Neuronal stem cell (in vitro differentiated cells): ENCODE measurements at regions not wholly inside any gene's neighbourhood (a gene's known extent, or its start where the extent isn't known, plus 50 kb on each side); places are given as distances from the start of the nearest gene placed in this dataset.

ENCODE experiments used
- DNase-seq: peaks from one replicate; pipeline ENCODE4 v3.0.0-alpha.2; 2013; ENCODE audit warnings: low spot score
- H2AFZ ChIP-seq: one replicate; pipeline ENCODE4 v1.6.1; 2013; ENCODE audit warnings: mild to moderate bottlenecking, low read length, inconsistent platforms
- H2AK5ac ChIP-seq: 2 replicates; pipeline ENCODE4 v1.6.1; 2013; ENCODE audit warnings: low read depth, mild to moderate bottlenecking, inconsistent platforms, low read length, moderate library complexity, mixed read lengths
- H2BK120ac ChIP-seq: 2 replicates; pipeline ENCODE4 v1.6.1; 2013; ENCODE audit warnings: low read depth, mild to moderate bottlenecking, inconsistent platforms, low read length, moderate library complexity, mixed read lengths
- H2BK12ac ChIP-seq: one replicate; pipeline ENCODE4 v1.6.1; 2013; ENCODE audit warnings: low read length, inconsistent platforms
- H2BK15ac ChIP-seq: 2 replicates; pipeline ENCODE4 v1.6.1; 2013; ENCODE audit warnings: mild to moderate bottlenecking, low read length, inconsistent platforms, mixed read lengths
- H2BK5ac ChIP-seq: one replicate; pipeline ENCODE4 v1.6.1; 2013; ENCODE audit warnings: inconsistent platforms, mild to moderate bottlenecking, low read length, moderate library complexity
- H3K14ac ChIP-seq: one replicate; pipeline ENCODE4 v1.6.1; 2013; ENCODE audit warnings: low read length, inconsistent platforms
- H3K18ac ChIP-seq: 2 replicates; pipeline ENCODE4 v1.6.1; 2013; ENCODE audit warnings: low read length, inconsistent platforms
- H3K23ac ChIP-seq: 2 replicates; pipeline ENCODE4 v1.6.1; 2013; ENCODE audit warnings: low read depth, mild to moderate bottlenecking, mixed read lengths, low read length, inconsistent platforms; ENCODE audit not compliant: poor library complexity
- H3K27ac ChIP-seq: replicated peaks from 3 replicates; pipeline ENCODE4 v1.5.1; 2013; ENCODE audit warnings: low read length, inconsistent platforms
- H3K27me3 ChIP-seq, 3 experiments: 2 replicates each; pipeline ENCODE4 v1.6.1; 2013; ENCODE audit warnings: low read length in 3 of 3, mild to moderate bottlenecking in 2 of 3, inconsistent platforms in 1 of 3, low read depth in 1 of 3, mixed read lengths in 1 of 3, moderate library complexity in 1 of 3; ENCODE audit not compliant: control insufficient read depth in 3 of 3, insufficient read depth in 3 of 3
- H3K36me3 ChIP-seq, 2 donors: replicated peaks in 1 of 2; 2 replicates each; pipeline ENCODE4 v1.6.1; 2013; ENCODE audit warnings: low read length in 2 of 2; ENCODE audit not compliant: control insufficient read depth in 2 of 2, insufficient read depth in 2 of 2
- H3K4ac ChIP-seq: 2 replicates; pipeline ENCODE4 v1.6.1; 2013; ENCODE audit warnings: inconsistent platforms, mild to moderate bottlenecking, low read length, moderate library complexity
- H3K4me1 ChIP-seq, 2 donors: 1 replicate in 1 of 2; 2 replicates in 1 of 2; pipeline ENCODE4 v1.6.1; 2013; ENCODE audit warnings: low read length in 2 of 2, low read depth in 1 of 2; ENCODE audit not compliant: control insufficient read depth in 2 of 2, insufficient read depth in 1 of 2
- H3K4me2 ChIP-seq: one replicate; pipeline ENCODE4 v1.6.1; 2013; ENCODE audit warnings: mild to moderate bottlenecking, low read length, inconsistent platforms; ENCODE audit not compliant: insufficient read depth, poor library complexity, severe bottlenecking
- H3K4me3 ChIP-seq, 2 donors: 2 replicates each; pipeline ENCODE4 v1.5.1; 2013; ENCODE audit warnings: low read length in 2 of 2, mild to moderate bottlenecking in 2 of 2, inconsistent platforms in 1 of 2, moderate library complexity in 1 of 2
- H3K79me1 ChIP-seq: one replicate; pipeline ENCODE4 v1.6.1; 2013; ENCODE audit warnings: low read depth, mild to moderate bottlenecking, inconsistent platforms, low read length, moderate library complexity
- H3K9ac ChIP-seq: one replicate; pipeline ENCODE4 v1.6.1; 2013; ENCODE audit warnings: mild to moderate bottlenecking, low read depth, low read length, inconsistent platforms; ENCODE audit not compliant: poor library complexity
- H3K9me3 ChIP-seq, 2 donors: replicated peaks in 1 of 2; 2 replicates each; pipeline versions ENCODE3 to v1.6.1; 2013; ENCODE audit warnings: low read length in 2 of 2, mild to moderate bottlenecking in 2 of 2, inconsistent platforms in 1 of 2, low read depth in 1 of 2, mixed read lengths in 1 of 2, moderate library complexity in 1 of 2; ENCODE audit not compliant: control insufficient read depth in 2 of 2, insufficient read depth in 1 of 2
- H4K8ac ChIP-seq: one replicate; pipeline ENCODE4 v1.6.1; 2013; ENCODE audit warnings: low read depth, mild to moderate bottlenecking, inconsistent platforms, low read length, moderate library complexity
- H4K91ac ChIP-seq: one replicate; pipeline ENCODE4 v1.6.1; 2013; ENCODE audit warnings: low read length, low read depth, mild to moderate bottlenecking, inconsistent platforms; ENCODE audit not compliant: poor library complexity
- WGBS, 2 donors: extraction: QIAGEN DNeasy Blood & Tissue Kit; methylation state at CpG; one replicate each; pipeline ENCODE4 v1.1.7; 2013; ENCODE audit warnings: missing lambda C conversion rate in 2 of 2, mixed read lengths in 1 of 2; ENCODE audit not compliant: insufficient read length in 2 of 2, insufficient replicate concordance in 1 of 2; ENCODE audit errors: extremely low coverage in 2 of 2; 5-methylcytosine and 5-hydroxymethylcytosine counted together

- Histone ChIP-seq H2BK120ac (no peak overlapping the region), H3K9ac (no peak overlapping the region), H2BK15ac (no peak overlapping the region), H2AFZ (no peak overlapping the region), H2BK12ac (no peak overlapping the region), H4K8ac (no peak overlapping the region), H3K14ac (no peak overlapping the region), H3K4me3 (no peak overlapping the region), H3K27me3 (no peaks in the 10 kb centered on the region), H3K4me1 (no peaks in the 10 kb centered on the region), H2BK5ac (no peak overlapping the region), H3K18ac (no peak overlapping the region), H4K91ac (no peak overlapping the region), H3K36me3 (no peaks in the 10 kb centered on the region), H3K23ac (no peak overlapping the region), H3K79me1 (no peaks in the 10 kb centered on the region), H3K4me2 (no peak overlapping the region), H2AK5ac (no peak overlapping the region), H3K9me3 (no peaks in the 10 kb centered on the region), H3K27ac (no peak overlapping the region), H3K4ac (no peak overlapping the region)
- no peak for DNase-seq
- WGBS, 2 donors = no CpG with 5 or more reads among the region's 2 CpGs
These were observed 452.9 kb upstream of the NECTIN3 start for GRCh38 chr3:110618512-110619226.

- no peak overlapping the region for H4K91ac ChIP-seq
- no peak overlapping the region for H3K9ac ChIP-seq
- no peak overlapping the region for H3K23ac ChIP-seq
- no peak for DNase-seq
- no peak overlapping the region for H3K4me2 ChIP-seq
- H3K4me3 ChIP-seq = no peak overlapping the region
- no peak overlapping the region for H3K27ac ChIP-seq
- no peaks in the 10 kb centered on the region for H3K79me1 ChIP-seq
- WGBS, 2 donors = no CpG with 5 or more reads among the region's 4 CpGs
- H3K4ac ChIP-seq = no peak overlapping the region
- no peaks in the 10 kb centered on the region for H3K9me3 ChIP-seq
- H2BK120ac ChIP-seq = no peak overlapping the region
- no peak overlapping the region for H2BK5ac ChIP-seq
- H2BK15ac ChIP-seq = no peak overlapping the region
- H3K4me1 ChIP-seq = no peaks in the 10 kb centered on the region
- no peak overlapping the region for H2BK12ac ChIP-seq
- H2AFZ ChIP-seq = no peak overlapping the region
- no peak overlapping the region for H2AK5ac ChIP-seq
- no peak overlapping the region for H3K18ac ChIP-seq
- H4K8ac ChIP-seq = no peak overlapping the region
- no peaks in the 10 kb centered on the region for H3K27me3 ChIP-seq
- H3K36me3 ChIP-seq = no peaks in the 10 kb centered on the region
- H3K14ac ChIP-seq = no peak overlapping the region
These were observed 451.5 kb upstream of the NECTIN3 start for GRCh38 chr3:110620118-110620517.

DNA sequence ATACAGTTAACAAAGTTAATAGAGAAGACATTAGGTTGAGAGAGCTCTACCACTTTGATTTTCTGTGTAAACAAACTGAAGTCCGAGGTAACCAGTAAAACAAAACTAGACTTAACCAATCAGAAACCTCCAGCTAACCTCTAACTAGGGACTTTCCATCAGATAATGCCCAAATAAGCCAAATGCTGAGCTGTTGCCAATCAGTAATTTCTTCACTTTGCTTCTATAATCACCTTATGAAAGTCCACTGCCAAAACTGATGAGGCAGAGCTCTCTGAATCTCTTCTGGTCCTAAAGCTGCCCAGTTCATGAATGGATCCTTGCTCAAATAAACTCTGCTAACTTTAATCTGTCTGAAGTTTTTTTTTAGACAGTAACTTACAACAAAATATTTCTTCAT, 448.0 kb upstream of the NECTIN3 start:
- no peak overlapping the region for H4K8ac ChIP-seq
- no peak overlapping the region for H2BK120ac ChIP-seq
- no peak overlapping the region for H2AFZ ChIP-seq
- no peak for DNase-seq
- H3K18ac ChIP-seq = no peak overlapping the region
- no peak overlapping the region for H3K4ac ChIP-seq
- no peaks in the 10 kb centered on the region for H3K27me3 ChIP-seq
- no peak overlapping the region for H3K14ac ChIP-seq
- H3K79me1 ChIP-seq = no peaks in the 10 kb centered on the region
- H3K4me3 ChIP-seq = no peak overlapping the region
- H2BK12ac ChIP-seq = no peak overlapping the region
- H3K4me2 ChIP-seq = no peak overlapping the region
- H2BK5ac ChIP-seq = no peak overlapping the region
- H4K91ac ChIP-seq = no peak overlapping the region
- no peak overlapping the region for H2AK5ac ChIP-seq
- H3K36me3 ChIP-seq = no peaks in the 10 kb centered on the region
- no peaks in the 10 kb centered on the region for H3K4me1 ChIP-seq
- no peak overlapping the region for H3K9ac ChIP-seq
- no peak overlapping the region for H2BK15ac ChIP-seq
- H3K23ac ChIP-seq = no peak overlapping the region
- WGBS, 2 donors = no CpG with 5 or more reads among the region's 1 CpG
- H3K9me3 ChIP-seq = no peaks in the 10 kb centered on the region
- H3K27ac ChIP-seq = no peak overlapping the region

DNA sequence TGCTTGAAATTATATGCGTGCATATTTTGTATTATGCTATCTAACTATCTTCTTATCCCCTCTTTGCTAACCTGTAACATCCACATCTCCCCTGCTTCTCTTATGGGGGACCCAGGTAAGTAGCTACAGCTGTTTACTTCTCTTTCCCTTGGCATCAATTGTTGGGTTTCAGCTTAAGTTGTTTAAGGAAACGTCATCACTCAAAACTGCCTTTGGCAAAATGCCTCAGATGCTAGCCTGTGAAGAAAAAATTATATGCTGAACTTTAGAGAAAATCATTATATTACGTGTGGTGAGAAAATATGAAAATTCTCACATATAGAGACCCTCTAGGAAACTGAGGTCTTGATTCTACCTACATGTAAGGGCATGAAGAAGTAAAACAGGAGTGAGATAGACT, 447.0 kb upstream of the NECTIN3 start:
- no peak overlapping the region for H2BK15ac ChIP-seq
- H3K23ac ChIP-seq = no peak overlapping the region
- no peaks in the 10 kb centered on the region for H3K27me3 ChIP-seq
- no peak overlapping the region for H3K18ac ChIP-seq
- H3K4me2 ChIP-seq = no peak overlapping the region
- no peak overlapping the region for H3K27ac ChIP-seq
- no peak overlapping the region for H2BK120ac ChIP-seq
- no peak overlapping the region for H4K91ac ChIP-seq
- no peaks in the 10 kb centered on the region for H3K79me1 ChIP-seq
- H3K9ac ChIP-seq = no peak overlapping the region
- no peak for DNase-seq
- H2AFZ ChIP-seq = no peak overlapping the region
- no peak overlapping the region for H3K14ac ChIP-seq
- no CpG with 5 or more reads among the region's 3 CpGs for WGBS, 2 donors
- H2BK5ac ChIP-seq = no peak overlapping the region
- no peak overlapping the region for H2BK12ac ChIP-seq
- no peaks in the 10 kb centered on the region for H3K9me3 ChIP-seq
- no peak overlapping the region for H3K4me3 ChIP-seq
- H4K8ac ChIP-seq = no peak overlapping the region
- H3K36me3 ChIP-seq = no peaks in the 10 kb centered on the region
- H2AK5ac ChIP-seq = no peak overlapping the region
- no peak overlapping the region for H3K4ac ChIP-seq
- no peaks in the 10 kb centered on the region for H3K4me1 ChIP-seq
